NCI-H187 (cell line): ENCODE measurements at regions not wholly inside any gene's neighbourhood (a gene's known extent, or its start where the extent isn't known, plus 50 kb on each side); places are given as distances from the start of the nearest gene placed in this dataset.

Experiments
- DNase-seq, 2 experiments: peaks; one replicate each; lab custom pipeline; 2025; lab: John Stamatoyannopoulos, UW

- no peak for DNase-seq
Observed at GRCh38 chr22:27635852-27636251, 165.7 kb downstream of the MN1 start.

GRCh38 chr22:27636716-27637508 lies 164.6 kb downstream of the MN1 start:
- no peak for DNase-seq

DNA sequence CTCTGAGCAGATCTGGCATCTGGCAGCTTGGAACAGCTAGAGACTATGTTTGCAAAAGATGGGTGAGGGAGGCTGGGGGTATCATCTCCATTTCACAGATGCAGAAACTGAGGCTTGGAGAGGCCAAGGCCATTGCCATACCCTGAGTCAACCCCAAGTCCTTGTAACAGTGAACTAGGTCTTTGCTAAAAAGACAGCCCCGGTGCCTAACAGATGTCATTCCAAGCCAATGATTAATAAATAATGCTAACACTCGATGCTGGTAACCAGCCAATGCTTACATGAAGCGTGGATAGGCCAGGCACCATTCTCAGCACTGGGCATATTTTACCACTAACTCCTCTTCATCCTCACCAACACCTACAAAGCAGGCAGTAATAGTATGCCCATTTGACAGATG lies 164.0 kb downstream of the MN1 start:
- DNase-seq, result no peak

DNA sequence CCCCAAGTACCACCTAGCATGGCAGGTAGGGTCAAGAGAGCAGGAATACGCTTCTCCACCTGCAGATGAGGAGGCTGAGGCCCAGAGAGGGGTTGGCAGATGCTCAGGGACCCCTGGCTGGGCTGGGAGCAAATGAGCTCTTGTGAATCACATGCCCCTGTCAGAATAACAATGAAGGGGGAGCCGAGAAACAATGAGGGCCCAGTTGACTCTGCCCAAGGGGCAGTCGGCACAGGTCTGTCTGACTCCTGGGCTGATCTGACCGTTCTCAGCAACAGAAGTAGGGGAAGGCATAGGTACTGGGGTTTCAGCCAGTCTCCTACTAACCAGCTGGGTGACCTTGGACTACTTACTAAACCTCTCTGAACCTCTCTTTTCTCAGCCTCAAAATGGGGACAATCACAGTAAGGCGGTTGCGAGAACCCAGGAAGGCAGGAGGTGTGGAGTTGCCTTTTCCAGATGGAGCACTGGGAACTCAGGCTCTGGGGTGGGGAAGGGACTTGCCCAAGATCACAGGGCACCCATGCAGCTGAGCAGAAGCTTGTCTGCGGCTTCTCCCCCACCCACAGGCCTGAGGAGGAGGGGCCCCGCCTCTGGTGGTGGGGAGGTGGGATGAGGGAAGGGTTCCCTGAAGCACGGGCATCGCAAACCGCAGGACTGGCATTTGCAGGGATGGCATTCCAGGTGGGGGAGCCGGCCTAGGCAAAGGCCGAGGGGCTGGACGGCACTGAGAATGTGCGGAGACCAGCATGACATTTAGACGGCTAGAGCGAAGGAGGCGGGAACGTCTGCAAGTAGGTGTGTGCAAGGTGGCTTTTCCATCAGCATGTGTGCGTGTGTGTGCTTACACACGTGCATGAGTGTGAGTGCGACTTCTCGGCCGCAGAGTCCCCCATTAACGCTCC lies 163.0 kb downstream of the MN1 start:
- no peak for DNase-seq

- DNase-seq, result no peak
Observed at GRCh38 chr22:27639248-27640086, 162.1 kb downstream of the MN1 start.

DNA sequence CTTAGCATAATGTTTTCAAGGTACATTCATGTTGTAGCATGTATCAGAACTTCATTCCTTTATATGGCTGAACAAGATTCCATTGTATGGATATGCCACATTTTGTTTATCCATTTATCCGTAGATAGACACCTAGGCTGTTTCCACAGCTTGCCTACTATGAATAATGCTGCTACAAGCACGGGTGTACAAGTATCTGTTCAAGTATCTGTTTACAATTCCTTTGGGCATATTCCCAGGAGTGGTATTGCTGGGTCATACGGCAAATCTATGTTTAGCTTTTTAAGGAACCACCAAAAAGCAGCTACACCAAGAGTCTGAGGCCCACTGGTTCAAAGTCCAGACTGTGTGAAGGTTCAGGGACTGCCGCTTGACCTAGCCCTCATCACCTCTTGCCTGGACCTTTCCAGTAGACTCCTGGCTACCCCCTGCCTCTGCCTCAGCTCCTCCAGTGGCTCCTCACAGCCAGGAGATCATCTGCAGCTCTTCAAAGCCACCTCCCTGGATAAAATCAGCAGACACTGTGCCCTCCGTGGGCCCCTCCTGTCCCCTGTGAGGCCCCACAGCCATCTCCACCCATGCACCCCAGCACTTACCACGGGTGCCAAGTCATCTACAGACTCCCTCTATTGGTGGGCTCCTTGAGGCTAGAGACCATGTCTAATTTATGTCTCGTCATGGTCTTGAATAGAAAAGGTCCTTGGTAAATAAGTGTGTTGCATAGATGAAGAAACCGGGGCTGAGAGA lies 160.3 kb downstream of the MN1 start:
- DNase-seq, result no peak

- no peak for DNase-seq
Observed at GRCh38 chr22:27642104-27642800, 159.3 kb downstream of the MN1 start.

- DNase-seq, result no peak
Observed at GRCh38 chr22:27643907-27644306, 157.6 kb downstream of the MN1 start.

- no peak for DNase-seq
Observed at GRCh38 chr22:27644566-27644965, 157.0 kb downstream of the MN1 start.

GRCh38 chr22:27647540-27647939 lies 154.0 kb downstream of the MN1 start:
- DNase-seq, result no peak

DNA sequence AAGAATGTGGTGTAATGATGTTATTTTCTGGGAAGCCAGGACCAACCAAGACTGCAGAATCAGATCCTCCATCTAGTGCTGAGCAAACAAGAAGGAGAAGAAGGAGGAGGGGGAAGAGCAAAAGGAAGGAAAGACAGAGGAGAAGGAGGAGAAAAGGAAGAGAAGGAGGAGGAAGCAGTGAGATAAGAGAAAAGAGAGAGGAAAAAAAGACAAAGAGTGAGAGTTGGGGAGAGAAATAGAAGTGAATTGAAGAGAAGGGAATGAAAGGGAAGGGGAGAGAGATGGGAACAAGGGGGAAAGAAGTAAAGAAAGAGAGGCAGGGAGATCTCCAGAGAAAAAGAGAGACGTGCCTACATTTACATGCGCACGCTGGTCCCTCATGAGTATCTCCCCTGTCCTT lies 153.5 kb downstream of the MN1 start:
- DNase-seq, result no peak

- DNase-seq, result no peak
Observed at GRCh38 chr22:27648853-27649252, 152.7 kb downstream of the MN1 start.

- no peak for DNase-seq
Observed at GRCh38 chr22:27650572-27650971, 151.0 kb downstream of the MN1 start.

DNA sequence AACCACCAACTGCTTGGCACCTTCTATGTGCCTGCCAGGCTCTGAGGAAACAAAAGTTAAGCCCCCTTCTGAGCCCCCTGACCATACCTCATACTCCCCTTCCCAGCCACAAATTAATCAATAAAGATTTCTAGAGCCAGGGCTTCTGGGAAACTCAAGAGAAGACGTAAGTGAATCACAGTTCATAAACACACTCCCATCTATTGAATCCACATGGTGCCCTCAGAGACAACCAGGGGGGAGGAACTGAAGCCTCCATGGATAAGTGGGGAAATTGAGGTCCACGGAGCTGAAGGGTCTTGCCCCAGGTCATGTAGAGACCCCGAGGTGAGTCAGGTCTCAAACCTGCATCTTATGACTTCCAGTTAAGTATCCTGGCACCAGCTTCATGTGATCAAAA lies 150.6 kb downstream of the MN1 start:
- no peak for DNase-seq

GRCh38 chr22:27651486-27651885 lies 150.1 kb downstream of the MN1 start:
- DNase-seq, result no peak

GRCh38 chr22:27654546-27655445 lies 146.8 kb downstream of the MN1 start:
- no peak for DNase-seq

DNA sequence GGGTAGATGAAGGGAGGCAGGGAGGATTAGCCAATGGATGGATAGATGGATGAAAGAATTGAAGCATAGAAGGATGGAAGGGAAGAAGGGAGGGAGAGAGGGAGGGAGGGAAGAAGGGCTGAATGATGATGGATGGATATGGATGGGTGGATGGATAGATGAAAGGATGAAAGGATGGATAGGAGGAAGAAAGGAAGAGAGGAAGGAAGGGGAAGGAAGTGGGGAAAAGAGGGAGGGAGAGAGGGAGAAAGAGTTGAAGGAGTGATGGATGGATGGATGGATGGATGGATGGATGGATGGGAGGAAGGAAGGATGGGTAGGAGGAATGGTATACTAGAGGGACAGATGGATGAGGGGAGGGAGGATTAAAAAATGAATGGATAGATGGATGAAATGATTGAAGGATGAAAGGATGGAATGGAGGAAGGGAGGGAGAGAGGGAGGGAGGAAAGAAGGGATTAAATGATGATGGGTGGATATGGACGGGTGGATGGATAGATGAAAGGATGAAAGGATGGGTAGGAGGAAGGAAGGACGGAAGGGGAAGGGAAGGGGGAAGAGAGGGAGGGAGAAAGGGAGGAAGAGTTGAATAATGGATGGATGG lies 145.9 kb downstream of the MN1 start:
- DNase-seq, result no peak

GRCh38 chr22:27656970-27657369 lies 144.6 kb downstream of the MN1 start:
- no peak for DNase-seq

DNA sequence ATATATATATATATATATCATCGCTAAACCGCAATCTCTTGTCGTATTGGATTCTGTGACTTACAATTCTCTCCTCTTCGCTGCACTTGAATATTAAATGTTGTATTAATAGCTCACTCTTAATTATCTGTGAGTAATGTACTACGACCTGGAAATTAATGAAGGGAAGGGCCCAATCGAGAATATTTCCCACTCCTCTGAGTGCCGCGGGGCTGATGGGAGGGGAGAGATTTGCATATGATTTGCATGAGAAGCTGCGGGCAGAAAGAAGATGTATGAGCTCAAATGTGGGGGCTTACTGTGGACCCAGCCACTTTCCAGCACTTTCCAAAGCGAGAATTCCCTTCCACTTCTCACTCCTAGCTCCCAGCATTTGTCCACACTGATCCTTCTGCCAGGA lies 141.2 kb downstream of the MN1 start:
- no peak for DNase-seq
